Vagina (tissue), 2 donors: ENCODE measurements at regions not wholly inside any gene's neighbourhood (a gene's known extent, or its start where the extent isn't known, plus 50 kb on each side); places are given as distances from the start of the nearest gene placed in this dataset.

ENCODE experiments used
- CTCF ChIP-seq, 3 experiments: fragments of 450-650 bp in 2 of 3; fragments of 200-600 bp in 1 of 3; sonication (generic) in 1 of 3; IDR thresholded peaks; one replicate each; pipeline ENCODE4 v1.5.1; 2017 to 2019; ENCODE audit warnings: antibody characterized with exemption in 3 of 3, mild to moderate bottlenecking in 2 of 3, moderate library complexity in 2 of 3
- POLR2A ChIP-seq, 2 donors: fragments of 450-650 bp; IDR thresholded peaks; one replicate each; pipeline ENCODE4 v1.6.1; 2017; ENCODE audit warnings: antibody characterized with exemption in 2 of 2, mild to moderate bottlenecking in 2 of 2, moderate library complexity in 2 of 2
- POLR2AphosphoS5 ChIP-seq, 2 donors: sonication (generic); formaldehyde crosslinking; IDR thresholded peaks; one replicate each; pipeline ENCODE4 v1.9.0; 2017; ENCODE audit warnings: antibody characterized with exemption in 2 of 2, mild to moderate bottlenecking in 2 of 2, low read depth in 1 of 2; ENCODE audit not compliant: insufficient read depth in 1 of 2

DNA sequence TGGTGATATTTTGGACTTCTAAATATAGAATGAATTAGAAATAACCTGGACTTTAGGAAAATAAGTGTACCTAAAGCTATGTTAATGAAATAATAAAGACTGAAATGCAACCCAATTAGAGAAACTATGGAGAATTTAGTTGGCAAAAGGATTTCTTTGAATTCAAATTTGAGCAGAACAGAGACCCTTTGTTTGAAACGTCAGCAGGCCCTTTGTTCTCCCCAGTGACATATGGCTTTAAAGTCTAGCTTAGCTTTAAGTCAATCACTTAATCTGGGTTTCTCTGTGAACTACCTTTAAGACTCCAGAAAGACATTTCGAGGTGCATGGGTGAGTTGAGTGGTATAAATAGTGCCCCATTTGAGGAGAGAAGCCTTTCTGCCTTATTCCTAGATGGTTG, 130.5 kb upstream of the CREB1 start:
- TF ChIP-seq POLR2A (IDR thresholded peaks at IDR 0.05) = no peak
- no peak for TF ChIP-seq CTCF (IDR thresholded peaks at IDR 0.05)
- TF ChIP-seq POLR2AphosphoS5 (IDR thresholded peaks at IDR 0.05; ENCODE audit: insufficient read depth in 1 of 2, low read depth in 1 of 2) = no peak
